AG10803 (cell line): ENCODE measurements at regions not wholly inside any gene's neighbourhood (a gene's known extent, or its start where the extent isn't known, plus 50 kb on each side); places are given as distances from the start of the nearest gene placed in this dataset.

Experiments used
- DNase-seq: peaks from one replicate; pipeline ENCODE4 v3.0.0; 2010; ENCODE audit warnings: low read depth
- H3K4me3 ChIP-seq: 2 replicates; pipeline ENCODE4 v1.5.1; 2011; ENCODE audit warnings: mild to moderate bottlenecking, low read length, control low read depth
- TF ChIP-seq, protein P1 (sequence below): conservative IDR thresholded peaks from 2 replicates; pipeline ENCODE4 v1.5.1; 2011; ENCODE audit warnings: mild to moderate bottlenecking, low read length, control low read depth, inconsistent platforms

GRCh38 chr2:16508490-16508851 is 157.2 kb downstream of the CYRIA start:
- no peak overlapping the region for H3K4me3 ChIP-seq
- TF ChIP-seq, protein P1, sequence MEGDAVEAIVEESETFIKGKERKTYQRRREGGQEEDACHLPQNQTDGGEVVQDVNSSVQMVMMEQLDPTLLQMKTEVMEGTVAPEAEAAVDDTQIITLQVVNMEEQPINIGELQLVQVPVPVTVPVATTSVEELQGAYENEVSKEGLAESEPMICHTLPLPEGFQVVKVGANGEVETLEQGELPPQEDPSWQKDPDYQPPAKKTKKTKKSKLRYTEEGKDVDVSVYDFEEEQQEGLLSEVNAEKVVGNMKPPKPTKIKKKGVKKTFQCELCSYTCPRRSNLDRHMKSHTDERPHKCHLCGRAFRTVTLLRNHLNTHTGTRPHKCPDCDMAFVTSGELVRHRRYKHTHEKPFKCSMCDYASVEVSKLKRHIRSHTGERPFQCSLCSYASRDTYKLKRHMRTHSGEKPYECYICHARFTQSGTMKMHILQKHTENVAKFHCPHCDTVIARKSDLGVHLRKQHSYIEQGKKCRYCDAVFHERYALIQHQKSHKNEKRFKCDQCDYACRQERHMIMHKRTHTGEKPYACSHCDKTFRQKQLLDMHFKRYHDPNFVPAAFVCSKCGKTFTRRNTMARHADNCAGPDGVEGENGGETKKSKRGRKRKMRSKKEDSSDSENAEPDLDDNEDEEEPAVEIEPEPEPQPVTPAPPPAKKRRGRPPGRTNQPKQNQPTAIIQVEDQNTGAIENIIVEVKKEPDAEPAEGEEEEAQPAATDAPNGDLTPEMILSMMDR = no peak
- DNase-seq = no peak

GRCh38 chr2:16507655-16508489 is 157.8 kb downstream of the CYRIA start:
- TF ChIP-seq, protein P1 = peak; percentile 33; the same call in 1 of the 2 replicates
- peak; percentile 3 for DNase-seq
- no peak overlapping the region for H3K4me3 ChIP-seq

- H3K4me3 ChIP-seq = no peak overlapping the region
- TF ChIP-seq, protein P1 = no peak
- DNase-seq = no peak
These were observed 159.3 kb downstream of the CYRIA start for GRCh38 chr2:16506366-16506765.

DNA sequence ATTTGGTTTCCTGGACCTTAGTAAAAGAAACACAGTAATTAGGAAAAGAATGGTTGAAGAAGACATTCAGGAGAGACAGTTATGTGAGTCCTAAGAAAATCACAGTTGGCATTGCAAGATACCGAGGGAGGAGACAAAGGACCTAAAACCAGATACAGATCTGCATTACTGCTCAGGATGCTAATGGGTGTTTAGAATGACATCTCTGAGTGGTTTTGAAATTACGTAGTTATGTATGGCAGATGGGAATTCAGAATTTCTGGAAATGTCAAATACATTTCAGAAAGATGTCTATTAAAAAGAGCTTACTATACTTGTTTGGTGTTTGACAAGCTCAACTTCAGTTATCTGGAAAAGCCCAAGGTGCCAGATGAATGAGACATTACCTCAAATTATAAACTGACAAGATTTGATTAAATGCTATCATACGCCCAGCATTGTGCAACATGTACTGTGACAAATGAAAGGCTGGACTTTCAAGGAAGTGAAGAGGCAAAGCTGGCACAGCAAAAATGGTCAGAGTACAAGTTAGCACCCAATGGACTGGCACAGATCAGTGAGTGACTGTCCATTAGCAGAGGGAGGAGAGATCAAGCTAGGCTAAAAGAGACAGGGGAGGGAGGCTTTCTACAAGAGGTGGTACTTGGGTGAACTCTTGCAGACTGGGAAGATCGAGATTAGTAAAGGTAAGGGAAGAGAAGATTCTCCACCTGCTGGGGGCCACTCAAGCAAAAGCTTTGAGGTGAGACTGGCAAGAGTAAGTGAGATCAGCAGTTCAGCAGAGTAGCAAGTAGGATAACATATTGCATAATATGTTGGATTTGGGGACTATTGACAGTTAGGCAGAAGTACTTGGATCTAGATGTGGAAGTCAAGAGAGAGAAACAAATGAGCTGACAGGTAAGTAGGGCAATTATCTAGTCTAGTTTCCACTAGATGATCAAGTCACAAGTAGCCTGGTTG is 168.9 kb downstream of the CYRIA start:
- TF ChIP-seq, protein P1 = no peak
- DNase-seq = no peak
- no peak overlapping the region for H3K4me3 ChIP-seq

DNA sequence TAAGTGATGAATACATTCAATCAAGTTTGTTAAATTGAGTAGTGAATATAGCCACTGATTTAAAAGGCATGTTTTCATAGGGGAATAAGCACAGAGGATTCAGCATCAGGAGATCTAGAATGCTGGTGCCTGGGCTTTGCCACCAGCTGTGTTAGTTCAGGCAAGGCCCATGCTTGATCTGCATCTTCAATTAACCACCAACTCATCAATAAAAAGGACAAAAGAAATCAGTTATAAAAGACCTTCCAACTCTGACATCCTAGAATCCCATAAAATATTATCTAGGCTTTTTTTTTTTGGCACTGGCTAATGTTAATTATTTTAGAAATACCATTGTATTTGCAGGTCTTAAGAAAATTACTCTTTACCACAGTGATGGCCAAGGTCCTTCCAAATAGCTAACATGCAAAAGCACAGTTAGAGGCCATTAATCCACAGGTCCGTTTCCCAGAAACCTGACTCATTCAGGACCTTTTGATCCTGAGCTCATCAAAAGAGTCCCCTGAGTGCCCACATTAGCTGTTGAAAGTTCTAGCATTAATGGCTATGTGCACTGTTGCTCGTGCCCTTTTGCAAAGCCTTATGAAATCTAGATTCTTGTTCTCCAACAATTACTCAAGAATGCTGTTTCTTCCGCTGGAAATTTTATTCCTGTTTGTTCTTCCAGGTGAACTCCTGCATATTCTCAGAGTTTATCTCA is 170.0 kb downstream of the CYRIA start:
- no peak for DNase-seq
- no peak overlapping the region for H3K4me3 ChIP-seq
- TF ChIP-seq, protein P1 = no peak

- DNase-seq = no peak
- H3K4me3 ChIP-seq = no peak overlapping the region
- TF ChIP-seq, protein P1 = no peak
These were observed 170.7 kb downstream of the CYRIA start for GRCh38 chr2:16494836-16495508.
